Stimulated activated CD8-positive, alpha-beta memory T cell treated with anti-CD3 and anti-CD28 coated beads, Interleukin-7, amount 100 ng/mL, for 1 hour (primary cell): ENCODE measurements at regions not wholly inside any gene's neighbourhood (a gene's known extent, or its start where the extent isn't known, plus 50 kb on each side); places are given as distances from the start of the nearest gene placed in this dataset.

Experiments used
- DNase-seq, 2 donors: peaks; one replicate each; pipeline ENCODE4 v3.0.0-alpha.2; 2020; ENCODE audit warnings: low read depth in 2 of 2

GRCh38 chr16:85344502-85345128, 232.3 kb upstream of the CIBAR2 start:
- DNase-seq = no peak

GRCh38 chr16:85345129-85345639, 232.9 kb upstream of the CIBAR2 start:
- no peak for DNase-seq

GRCh38 chr16:85346404-85347212, 234.3 kb upstream of the CIBAR2 start:
- no peak for DNase-seq

- no peak for DNase-seq
These were observed 234.9 kb upstream of the CIBAR2 start for GRCh38 chr16:85347213-85347591.

GRCh38 chr16:85348065-85348840, 236.0 kb upstream of the CIBAR2 start:
- DNase-seq = no peak

GRCh38 chr16:85348911-85349334, 236.7 kb upstream of the CIBAR2 start:
- DNase-seq = no peak

- DNase-seq = no peak
These were observed 237.3 kb upstream of the CIBAR2 start for GRCh38 chr16:85349365-85350145.

GRCh38 chr16:85350146-85350728, 238.0 kb upstream of the CIBAR2 start:
- no peak for DNase-seq

- DNase-seq = no peak
These were observed 238.7 kb upstream of the CIBAR2 start for GRCh38 chr16:85350973-85351372.

GRCh38 chr16:85353013-85353412, 240.7 kb upstream of the CIBAR2 start:
- no peak for DNase-seq

- no peak for DNase-seq
These were observed 241.8 kb upstream of the CIBAR2 start for GRCh38 chr16:85353839-85354685.

GRCh38 chr16:85354686-85355514, 242.6 kb upstream of the CIBAR2 start:
- no peak for DNase-seq

GRCh38 chr16:85355515-85355837, 243.2 kb upstream of the CIBAR2 start:
- no peak for DNase-seq

GRCh38 chr16:85356157-85356556, 243.9 kb upstream of the CIBAR2 start:
- no peak for DNase-seq

- no peak for DNase-seq
These were observed 245.1 kb upstream of the CIBAR2 start for GRCh38 chr16:85357323-85357722.

- DNase-seq = no peak
These were observed 245.7 kb upstream of the CIBAR2 start for GRCh38 chr16:85357924-85358505.

GRCh38 chr16:85358704-85359146, 246.5 kb upstream of the CIBAR2 start:
- no peak for DNase-seq

GRCh38 chr16:85359147-85359822, 247.0 kb upstream of the CIBAR2 start:
- DNase-seq = no peak
